ENCODE measurements at regions not wholly inside any gene's neighbourhood (a gene's known extent, or its start where the extent isn't known, plus 50 kb on each side); places are given as distances from the start of the nearest gene placed in this dataset.
"Not testable (repeated sequence)": the region's sequence is repeated elsewhere in the genome, so short reads cannot be mapped to it uniquely, and the experiment has no call there.

DNA sequence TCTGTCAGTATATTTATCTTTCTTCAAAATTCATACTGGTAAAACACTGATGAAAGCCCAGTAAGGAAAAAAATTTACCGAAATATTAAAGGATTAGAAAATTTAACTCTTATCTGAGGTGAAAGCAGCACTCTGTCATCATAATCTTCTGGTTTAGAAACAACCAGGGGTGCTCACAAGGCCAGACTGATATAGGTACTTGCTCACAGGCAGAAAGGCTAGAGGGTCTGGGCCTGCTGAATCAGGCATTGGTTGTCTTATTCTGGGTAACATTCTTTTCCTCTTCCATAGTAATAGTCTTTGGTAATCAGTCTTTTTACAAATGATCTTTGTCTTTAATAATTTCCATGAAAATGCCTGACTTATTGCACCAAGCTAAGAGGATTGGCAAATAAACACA lies 221.4 kb upstream of the TFPI start:
- H3K9ac ChIP-seq (ENCODE audit: insufficient read length, low read depth) = no peak overlapping the region
- no peak for DNase-seq (ENCODE audit: low read depth, low spot score)
- TF ChIP-seq SUZ12 (IDR thresholded peaks at IDR 0.05; ENCODE audit: extremely low read depth, insufficient read depth, insufficient read length) (no peak), YY1 (IDR thresholded peaks at IDR 0.05; ENCODE audit: insufficient read depth, insufficient read length) (no peak), ZNF274 (IDR thresholded peaks at IDR 0.05; ENCODE audit: low read depth, low read length) (no peak)

DNA sequence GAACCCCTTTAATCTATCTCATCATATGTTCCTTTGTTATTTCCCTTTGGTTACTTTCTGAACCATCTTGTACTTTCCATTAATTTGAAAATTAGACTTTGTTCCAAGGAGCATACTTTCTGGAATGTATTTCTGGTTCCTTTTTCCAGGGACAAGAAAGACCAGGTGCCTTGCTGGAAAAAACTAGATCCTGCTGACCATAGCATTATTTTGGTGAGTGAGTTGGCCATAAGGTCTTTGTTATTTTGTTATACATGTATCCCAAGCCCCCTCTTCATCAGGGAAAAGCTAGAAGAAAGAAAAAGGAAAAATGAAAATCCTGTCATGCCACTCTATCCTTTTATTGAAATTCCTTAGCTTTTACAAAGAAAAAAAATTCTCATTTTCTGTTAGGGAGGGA lies 228.1 kb upstream of the TFPI start:
- no peak for DNase-seq (ENCODE audit: low read depth, low spot score)
- H3K4me1 ChIP-seq (ENCODE audit: insufficient read depth, insufficient read length) = no peaks in the 10 kb centered on the region
- no peak overlapping the region for H3K4me3 ChIP-seq (ENCODE audit: insufficient read length, low read depth)
- no peaks in the 10 kb centered on the region for H3K9me3 ChIP-seq (ENCODE audit: insufficient read depth, low read length)
- no peaks in the 10 kb centered on the region for H3K27me3 ChIP-seq (ENCODE audit: insufficient read depth, insufficient read length)
- no peak overlapping the region for H3K9ac ChIP-seq (ENCODE audit: insufficient read length, low read depth)
- H3K36me3 ChIP-seq (ENCODE audit: insufficient read depth, insufficient read length, low read length) = no peaks in the 10 kb centered on the region
- TF ChIP-seq ZNF274 (IDR thresholded peaks at IDR 0.05; ENCODE audit: low read depth, low read length) (no peak), SUZ12 (IDR thresholded peaks at IDR 0.05; ENCODE audit: extremely low read depth, insufficient read depth, insufficient read length) (no peak), YY1 (IDR thresholded peaks at IDR 0.05; ENCODE audit: insufficient read depth, insufficient read length) (no peak)

More for the DNA sequence above, 221.4 kb upstream of the TFPI start:
- Histone ChIP-seq H3K36me3 (ENCODE audit: insufficient read depth, insufficient read length, low read length) (no peaks in the 10 kb centered on the region), H3K27me3 (ENCODE audit: insufficient read depth, insufficient read length) (no peaks in the 10 kb centered on the region), H3K4me1 (ENCODE audit: insufficient read depth, insufficient read length) (no peaks in the 10 kb centered on the region), H3K9me3 (ENCODE audit: insufficient read depth, low read length) (no peaks in the 10 kb centered on the region), H3K4me3 (ENCODE audit: insufficient read length, low read depth) (no peak overlapping the region)

DNA sequence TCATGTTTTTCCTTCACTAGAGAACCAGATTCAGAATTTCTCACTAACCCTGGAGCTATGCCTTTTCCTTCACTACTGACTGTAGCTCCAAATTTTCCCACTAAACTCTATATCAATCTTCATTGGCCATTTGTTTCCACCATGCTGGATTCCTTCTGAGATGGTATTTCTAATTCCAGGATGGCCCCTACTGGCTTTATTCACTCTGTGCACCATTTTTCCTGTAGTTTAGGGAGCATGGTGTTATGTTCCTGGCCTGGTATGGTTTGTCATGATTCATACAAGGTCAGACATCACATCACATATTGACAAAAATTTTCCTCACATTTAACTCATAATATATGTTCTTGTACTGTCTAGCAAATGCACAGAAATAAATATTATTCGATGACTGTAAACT lies 229.2 kb upstream of the TFPI start:
- TF ChIP-seq ZNF274 (IDR thresholded peaks at IDR 0.05; ENCODE audit: low read depth, low read length) (no peak), SUZ12 (IDR thresholded peaks at IDR 0.05; ENCODE audit: extremely low read depth, insufficient read depth, insufficient read length) (no peak), YY1 (IDR thresholded peaks at IDR 0.05; ENCODE audit: insufficient read depth, insufficient read length) (no peak)
- H3K36me3 ChIP-seq (ENCODE audit: insufficient read depth, insufficient read length, low read length) = no peaks in the 10 kb centered on the region
- no peak for DNase-seq (ENCODE audit: low read depth, low spot score)
- H3K9ac ChIP-seq (ENCODE audit: insufficient read length, low read depth) = no peak overlapping the region
- H3K4me3 ChIP-seq (ENCODE audit: insufficient read length, low read depth) = no peak overlapping the region
- H3K9me3 ChIP-seq (ENCODE audit: insufficient read depth, low read length) = no peaks in the 10 kb centered on the region
- H3K4me1 ChIP-seq (ENCODE audit: insufficient read depth, insufficient read length) = no peaks in the 10 kb centered on the region
- H3K27me3 ChIP-seq (ENCODE audit: insufficient read depth, insufficient read length) = no peaks in the 10 kb centered on the region

DNA sequence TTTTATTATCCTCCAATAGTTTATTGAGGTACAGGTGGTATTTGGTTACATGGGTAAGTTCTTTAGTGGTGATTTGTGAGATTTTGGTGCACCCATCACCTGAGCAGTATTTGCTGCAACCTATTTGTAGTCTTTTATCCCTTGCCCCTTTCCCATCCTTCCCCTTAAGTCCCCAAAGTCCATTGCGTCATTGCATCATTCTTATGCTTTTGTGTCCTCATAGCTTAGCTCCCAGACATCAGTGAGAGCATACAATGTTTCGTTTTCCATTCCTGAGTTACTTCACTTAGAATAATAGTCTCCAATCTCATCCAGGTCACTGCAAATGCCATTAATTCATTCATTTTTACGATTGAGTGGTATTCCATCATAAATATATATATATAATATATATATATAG lies 229.9 kb upstream of the TFPI start:
- not testable (repeated sequence) for H3K4me3 ChIP-seq (ENCODE audit: insufficient read length, low read depth); H3K4me1 ChIP-seq (ENCODE audit: insufficient read depth, insufficient read length); DNase-seq (ENCODE audit: low read depth, low spot score); H3K27me3 ChIP-seq (ENCODE audit: insufficient read depth, insufficient read length); H3K9ac ChIP-seq (ENCODE audit: insufficient read length, low read depth); H3K9me3 ChIP-seq (ENCODE audit: insufficient read depth, low read length); H3K36me3 ChIP-seq (ENCODE audit: insufficient read depth, insufficient read length, low read length)

DNA sequence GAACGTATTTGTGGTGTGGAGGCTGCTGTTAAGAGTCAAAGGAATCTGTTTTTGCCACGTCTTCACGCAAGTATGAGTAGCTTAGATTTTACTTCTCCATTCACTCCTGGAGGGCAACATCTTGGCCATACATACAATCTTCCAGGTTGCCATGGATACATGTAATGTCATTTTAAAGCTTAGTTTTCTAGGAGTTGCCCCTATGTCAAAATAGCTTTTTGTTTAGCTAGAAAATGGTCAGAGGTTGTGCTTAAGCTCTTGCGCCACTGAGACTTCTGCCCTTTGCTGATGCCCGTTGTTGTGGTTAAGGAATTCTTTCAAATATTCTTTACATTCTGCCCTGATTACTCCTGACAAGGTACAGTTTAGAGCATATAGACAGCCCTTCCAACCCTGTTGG lies 245.4 kb upstream of the TFPI start:
- no peaks in the 10 kb centered on the region for H3K27me3 ChIP-seq (ENCODE audit: insufficient read depth, insufficient read length)
- H3K9me3 ChIP-seq (ENCODE audit: insufficient read depth, low read length) = no peaks in the 10 kb centered on the region
- DNase-seq (ENCODE audit: low read depth, low spot score) = no peak
- no peak overlapping the region for H3K9ac ChIP-seq (ENCODE audit: insufficient read length, low read depth)
- H3K4me1 ChIP-seq (ENCODE audit: insufficient read depth, insufficient read length) = no peaks in the 10 kb centered on the region
- no peaks in the 10 kb centered on the region for H3K36me3 ChIP-seq (ENCODE audit: insufficient read depth, insufficient read length, low read length)
- H3K4me3 ChIP-seq (ENCODE audit: insufficient read length, low read depth) = no peak overlapping the region
- no peak for TF ChIP-seq SUZ12 (IDR thresholded peaks at IDR 0.05; ENCODE audit: extremely low read depth, insufficient read depth, insufficient read length)
- no peak for TF ChIP-seq YY1 (IDR thresholded peaks at IDR 0.05; ENCODE audit: insufficient read depth, insufficient read length)
- no peak for TF ChIP-seq ZNF274 (IDR thresholded peaks at IDR 0.05; ENCODE audit: low read depth, low read length)

DNA sequence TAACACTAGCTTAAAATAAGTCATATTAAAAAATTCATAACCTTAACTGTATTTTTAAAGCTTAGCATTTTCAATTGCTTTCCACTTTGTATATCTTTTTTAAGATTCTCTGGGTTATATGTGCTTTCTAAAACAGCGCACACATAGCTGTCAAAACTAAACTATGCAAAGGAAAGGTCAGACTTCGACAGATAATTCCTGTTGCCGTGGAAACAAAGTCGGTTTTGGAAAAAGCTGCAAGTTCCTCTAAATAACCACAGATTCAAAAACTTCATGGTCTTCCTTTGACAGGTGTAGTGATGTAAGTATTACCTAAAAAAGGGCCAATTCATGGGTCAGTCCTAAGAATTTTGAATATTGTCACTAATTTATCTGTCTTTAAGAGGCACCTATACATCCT lies 249.6 kb upstream of the TFPI start:
- no peak for DNase-seq (ENCODE audit: low read depth, low spot score)
- Histone ChIP-seq H3K36me3 (ENCODE audit: insufficient read depth, insufficient read length, low read length) (no peaks in the 10 kb centered on the region), H3K27me3 (ENCODE audit: insufficient read depth, insufficient read length) (no peaks in the 10 kb centered on the region), H3K4me1 (ENCODE audit: insufficient read depth, insufficient read length) (no peaks in the 10 kb centered on the region), H3K9me3 (ENCODE audit: insufficient read depth, low read length) (0 out of 2 replicates have a peak, but pooled peaks cover 4% of the 10 kb centered on the region), H3K4me3 (ENCODE audit: insufficient read length, low read depth) (no peak overlapping the region), H3K9ac (ENCODE audit: insufficient read length, low read depth) (no peak overlapping the region)
- TF ChIP-seq ZNF274 (IDR thresholded peaks at IDR 0.05; ENCODE audit: low read depth, low read length) (no peak), SUZ12 (IDR thresholded peaks at IDR 0.05; ENCODE audit: extremely low read depth, insufficient read depth, insufficient read length) (no peak), YY1 (IDR thresholded peaks at IDR 0.05; ENCODE audit: insufficient read depth, insufficient read length) (no peak)

DNA sequence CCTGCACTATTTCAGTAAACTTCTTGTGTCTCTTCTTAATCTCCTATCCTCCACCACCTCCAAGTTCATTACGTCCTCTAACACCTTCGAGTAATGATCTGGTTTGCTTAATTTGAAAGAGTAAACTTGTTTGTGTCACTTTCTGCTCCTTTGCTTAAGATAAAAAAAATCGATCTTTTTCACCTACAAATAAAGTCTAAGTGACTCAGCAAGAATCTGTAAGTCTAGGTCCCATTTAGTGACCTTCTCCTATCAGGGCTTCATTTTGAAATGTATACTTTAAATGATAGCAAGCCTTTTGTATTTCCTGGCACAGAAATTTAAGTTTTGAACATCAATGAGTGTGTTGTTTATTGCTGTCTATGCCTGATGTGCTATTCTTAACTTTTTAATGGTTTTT lies 260.9 kb upstream of the TFPI start:
- no peaks in the 10 kb centered on the region for H3K4me1 ChIP-seq (ENCODE audit: insufficient read depth, insufficient read length)
- H3K9me3 ChIP-seq (ENCODE audit: insufficient read depth, low read length) = peaks cover 12% of the 10 kb centered on the region; the same call in 1 of the 2 replicates
- H3K4me3 ChIP-seq (ENCODE audit: insufficient read length, low read depth) = no peak overlapping the region
- H3K9ac ChIP-seq (ENCODE audit: insufficient read length, low read depth) = no peak overlapping the region
- TF ChIP-seq ZNF274 (IDR thresholded peaks at IDR 0.05; ENCODE audit: low read depth, low read length) (no peak), SUZ12 (IDR thresholded peaks at IDR 0.05; ENCODE audit: extremely low read depth, insufficient read depth, insufficient read length) (no peak), YY1 (IDR thresholded peaks at IDR 0.05; ENCODE audit: insufficient read depth, insufficient read length) (no peak)
- no peaks in the 10 kb centered on the region for H3K36me3 ChIP-seq (ENCODE audit: insufficient read depth, insufficient read length, low read length)
- H3K27me3 ChIP-seq (ENCODE audit: insufficient read depth, insufficient read length) = no peaks in the 10 kb centered on the region
- no peak for DNase-seq (ENCODE audit: low read depth, low spot score)

DNA sequence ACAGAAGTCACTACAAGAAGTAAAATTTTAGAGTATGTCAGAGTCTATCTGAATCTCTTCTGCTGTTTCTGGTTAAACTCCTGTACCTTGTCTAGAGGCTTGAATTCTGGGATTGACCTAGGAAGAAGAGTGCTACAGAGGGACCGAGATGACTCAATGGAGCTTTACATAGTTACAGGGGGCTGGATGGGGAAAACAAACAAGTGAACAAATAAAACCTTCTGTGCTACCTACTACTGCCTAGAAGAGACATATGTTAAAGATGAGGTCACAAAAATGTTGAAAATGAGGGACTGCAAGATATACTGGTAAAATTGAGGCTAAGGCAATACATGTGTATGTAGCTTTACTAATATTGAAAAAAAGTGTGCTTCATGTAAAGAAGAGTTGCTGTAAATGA lies 265.4 kb upstream of the TFPI start:
- H3K9ac ChIP-seq (ENCODE audit: insufficient read length, low read depth) = no peak overlapping the region
- TF ChIP-seq SUZ12 (IDR thresholded peaks at IDR 0.05; ENCODE audit: extremely low read depth, insufficient read depth, insufficient read length) (no peak), YY1 (IDR thresholded peaks at IDR 0.05; ENCODE audit: insufficient read depth, insufficient read length) (no peak), ZNF274 (IDR thresholded peaks at IDR 0.05; ENCODE audit: low read depth, low read length) (no peak)
- no peaks in the 10 kb centered on the region for H3K4me1 ChIP-seq (ENCODE audit: insufficient read depth, insufficient read length)
- H3K27me3 ChIP-seq (ENCODE audit: insufficient read depth, insufficient read length) = no peaks in the 10 kb centered on the region
- H3K4me3 ChIP-seq (ENCODE audit: insufficient read length, low read depth) = no peak overlapping the region
- no peaks in the 10 kb centered on the region for H3K36me3 ChIP-seq (ENCODE audit: insufficient read depth, insufficient read length, low read length)
- DNase-seq (ENCODE audit: low read depth, low spot score) = no peak
- peaks cover 12% of the 10 kb centered on the region; the same call in 1 of the 2 replicates for H3K9me3 ChIP-seq (ENCODE audit: insufficient read depth, low read length)
